Glutamatergic neuron (in vitro differentiated cells): ENCODE measurements at regions not wholly inside any gene's neighbourhood (a gene's known extent, or its start where the extent isn't known, plus 50 kb on each side); places are given as distances from the start of the nearest gene placed in this dataset.
"Not testable (repeated sequence)": the region's sequence is repeated elsewhere in the genome, so short reads cannot be mapped to it uniquely, and the experiment has no call there.

Experiments
- DNase-seq: peaks from one replicate; pipeline ENCODE4 v3.0.0; 2022
- H3K27ac Mint-ChIP-seq: one replicate; pipeline ENCODE4 v1.8.0; 2020; ENCODE audit warnings: mild to moderate bottlenecking, mixed read lengths, inconsistent platforms; ENCODE audit not compliant: unreplicated experiment
- H3K27me3 Mint-ChIP-seq: one replicate; pipeline ENCODE4 v1.8.0; 2020; ENCODE audit warnings: mild to moderate bottlenecking, moderate library complexity, mixed read lengths, inconsistent platforms; ENCODE audit not compliant: unreplicated experiment
- H3K36me3 Mint-ChIP-seq: one replicate; pipeline ENCODE4 v1.8.0; 2020; ENCODE audit warnings: mild to moderate bottlenecking, mixed read lengths, inconsistent platforms; ENCODE audit not compliant: unreplicated experiment
- H3K4me1 Mint-ChIP-seq: one replicate; pipeline ENCODE4 v1.8.0; 2020; ENCODE audit warnings: mild to moderate bottlenecking, low read depth, mixed read lengths, inconsistent platforms; ENCODE audit not compliant: unreplicated experiment
- H3K4me3 Mint-ChIP-seq: one replicate; pipeline ENCODE4 v1.8.0; 2020; ENCODE audit warnings: mild to moderate bottlenecking, mixed read lengths, inconsistent platforms; ENCODE audit not compliant: unreplicated experiment
- H3K9me3 Mint-ChIP-seq: one replicate; pipeline ENCODE4 v1.8.0; 2020; ENCODE audit warnings: mild to moderate bottlenecking, moderate library complexity, mixed read lengths, inconsistent platforms; ENCODE audit not compliant: unreplicated experiment
- TF ChIP-seq, protein P1 (sequence below): fragments of 200-600 bp; sonication (generic); IDR thresholded peaks from one replicate; pipeline ENCODE4 v1.5.0; 2021; ENCODE audit not compliant: partially characterized antibody, unreplicated experiment

GRCh38 chr16:13348416-13348815, 447.0 kb downstream of the SHISA9 start:
- H3K27me3 Mint-ChIP-seq = no peaks in the 10 kb centered on the region
- no peaks in the 10 kb centered on the region for H3K4me1 Mint-ChIP-seq
- no peaks in the 10 kb centered on the region for H3K36me3 Mint-ChIP-seq
- TF ChIP-seq, protein P1, sequence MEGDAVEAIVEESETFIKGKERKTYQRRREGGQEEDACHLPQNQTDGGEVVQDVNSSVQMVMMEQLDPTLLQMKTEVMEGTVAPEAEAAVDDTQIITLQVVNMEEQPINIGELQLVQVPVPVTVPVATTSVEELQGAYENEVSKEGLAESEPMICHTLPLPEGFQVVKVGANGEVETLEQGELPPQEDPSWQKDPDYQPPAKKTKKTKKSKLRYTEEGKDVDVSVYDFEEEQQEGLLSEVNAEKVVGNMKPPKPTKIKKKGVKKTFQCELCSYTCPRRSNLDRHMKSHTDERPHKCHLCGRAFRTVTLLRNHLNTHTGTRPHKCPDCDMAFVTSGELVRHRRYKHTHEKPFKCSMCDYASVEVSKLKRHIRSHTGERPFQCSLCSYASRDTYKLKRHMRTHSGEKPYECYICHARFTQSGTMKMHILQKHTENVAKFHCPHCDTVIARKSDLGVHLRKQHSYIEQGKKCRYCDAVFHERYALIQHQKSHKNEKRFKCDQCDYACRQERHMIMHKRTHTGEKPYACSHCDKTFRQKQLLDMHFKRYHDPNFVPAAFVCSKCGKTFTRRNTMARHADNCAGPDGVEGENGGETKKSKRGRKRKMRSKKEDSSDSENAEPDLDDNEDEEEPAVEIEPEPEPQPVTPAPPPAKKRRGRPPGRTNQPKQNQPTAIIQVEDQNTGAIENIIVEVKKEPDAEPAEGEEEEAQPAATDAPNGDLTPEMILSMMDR = no peak
- DNase-seq = no peak
- H3K4me3 Mint-ChIP-seq = no peak overlapping the region
- no peak overlapping the region for H3K27ac Mint-ChIP-seq
- H3K9me3 Mint-ChIP-seq = no peaks in the 10 kb centered on the region

GRCh38 chr16:13350000-13350399, 448.6 kb downstream of the SHISA9 start:
- no peak overlapping the region for H3K4me3 Mint-ChIP-seq
- TF ChIP-seq, protein P1 = no peak
- H3K9me3 Mint-ChIP-seq = no peaks in the 10 kb centered on the region
- no peaks in the 10 kb centered on the region for H3K4me1 Mint-ChIP-seq
- H3K36me3 Mint-ChIP-seq = no peaks in the 10 kb centered on the region
- DNase-seq = no peak
- peaks cover 2% of the 10 kb centered on the region for H3K27me3 Mint-ChIP-seq
- no peak overlapping the region for H3K27ac Mint-ChIP-seq

DNA sequence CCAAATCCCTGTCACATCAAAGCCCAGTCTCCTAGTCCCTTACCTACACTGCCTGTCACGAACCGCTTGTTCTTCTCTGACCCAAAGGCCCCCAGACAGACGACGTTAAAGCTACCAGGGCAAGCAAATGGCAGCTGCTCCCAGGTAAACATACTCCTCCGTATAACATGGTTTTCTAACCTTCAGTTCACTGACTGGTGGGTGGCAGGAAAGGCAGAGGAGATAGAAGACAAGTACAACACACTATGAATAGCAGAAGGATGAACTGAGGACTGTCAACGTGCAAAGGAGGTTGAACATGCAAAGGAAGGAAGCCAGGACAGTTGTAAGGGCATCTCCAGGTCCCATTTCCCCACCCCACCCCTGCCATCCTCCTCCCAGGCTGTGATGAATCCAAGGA, 449.8 kb downstream of the SHISA9 start:
- no peak for DNase-seq

GRCh38 chr16:13351601-13352217, 450.3 kb downstream of the SHISA9 start:
- H3K9me3 Mint-ChIP-seq = no peaks in the 10 kb centered on the region
- TF ChIP-seq, protein P1 = no peak

More for the DNA sequence above, 449.8 kb downstream of the SHISA9 start:
- Mint-ChIP-seq H3K9me3 (no peaks in the 10 kb centered on the region), H3K27ac (no peak overlapping the region), H3K36me3 (no peaks in the 10 kb centered on the region), H3K27me3 (peaks cover 2% of the 10 kb centered on the region), H3K4me3 (no peak overlapping the region), H3K4me1 (no peaks in the 10 kb centered on the region)
- TF ChIP-seq, protein P1 = no peak

GRCh38 chr16:13352796-13353195, 451.4 kb downstream of the SHISA9 start:
- H3K9me3 Mint-ChIP-seq, DNase-seq, H3K4me1 Mint-ChIP-seq, H3K4me3 Mint-ChIP-seq, H3K36me3 Mint-ChIP-seq, H3K27me3 Mint-ChIP-seq, H3K27ac Mint-ChIP-seq: not testable (repeated sequence)

More at GRCh38 chr16:13351601-13352217, 450.3 kb downstream of the SHISA9 start:
- no peaks in the 10 kb centered on the region for H3K36me3 Mint-ChIP-seq
- no peak for DNase-seq
- no peaks in the 10 kb centered on the region for H3K4me1 Mint-ChIP-seq
- no peak overlapping the region for H3K4me3 Mint-ChIP-seq
- H3K27ac Mint-ChIP-seq = no peak overlapping the region
- H3K27me3 Mint-ChIP-seq = peaks cover 2% of the 10 kb centered on the region

GRCh38 chr16:13357842-13358241, 456.4 kb downstream of the SHISA9 start:
- not testable (repeated sequence) for H3K4me1 Mint-ChIP-seq, DNase-seq, H3K4me3 Mint-ChIP-seq, H3K27me3 Mint-ChIP-seq, H3K27ac Mint-ChIP-seq, H3K9me3 Mint-ChIP-seq, H3K36me3 Mint-ChIP-seq
